K562 (cell line): ENCODE measurements at regions not wholly inside any gene's neighbourhood (a gene's known extent, or its start where the extent isn't known, plus 50 kb on each side); places are given as distances from the start of the nearest gene placed in this dataset.
A peak's percentile ranks its signal among the peaks of the same experiment; 100 is the strongest.

Source experiments
- MEIS2 ChIP-seq: fragments of 450-650 bp; IDR thresholded peaks from 2 replicates; pipeline ENCODE4 v1.6.1; 2014; ENCODE audit warnings: mild to moderate bottlenecking; ENCODE audit not compliant: partially characterized antibody
- RBBP5 ChIP-seq: fragments of 200-600 bp; sonication (generic); IDR thresholded peaks from 2 replicates; pipeline ENCODE4 v1.6.1; 2012; ENCODE audit warnings: borderline replicate concordance, mild to moderate bottlenecking, low read length, control low read depth, inconsistent platforms; ENCODE audit not compliant: insufficient read depth, poor library complexity, severe bottlenecking
- RBM25 ChIP-seq: fragments of 200-400 bp; formaldehyde crosslinking; IDR thresholded peaks from 2 replicates; pipeline ENCODE4 v1.6.1; 2018; ENCODE audit warnings: low read length, low read depth, moderate library complexity; ENCODE audit not compliant: severe bottlenecking
- RFX5 ChIP-seq: IDR thresholded peaks from 2 replicates; pipeline ENCODE4 v1.6.1; 2011; ENCODE audit warnings: low read depth, mild to moderate bottlenecking, improper control_type of control experiment, low read length
- RFX7 ChIP-seq: fragments of 250-450 bp; sonication (Bioruptor Pico); IDR thresholded peaks from 2 replicates; pipeline ENCODE4 v1.5.1; 2021; ENCODE audit warnings: mild to moderate bottlenecking
- SOX6 ChIP-seq: fragments of 450-650 bp; IDR thresholded peaks from 2 replicates; pipeline ENCODE4 v1.6.1; 2014; ENCODE audit warnings: mild to moderate bottlenecking
- TAF9B ChIP-seq: fragments of 450-650 bp; IDR thresholded peaks from 2 replicates; pipeline ENCODE4 v1.6.1; 2018; ENCODE audit warnings: mild to moderate bottlenecking; ENCODE audit not compliant: partially characterized antibody
- TBP ChIP-seq: optimal IDR thresholded peaks from 2 replicates; pipeline ENCODE3; 2011; ENCODE audit warnings: low read depth, low read length, improper control_type of control experiment
- ZBTB33 ChIP-seq: sonication (generic); formaldehyde crosslinking; IDR thresholded peaks from 2 replicates; pipeline ENCODE4 v1.8.1; 2023; ENCODE audit warnings: mild to moderate bottlenecking, missing genetic modification reagents
- ZNF124 ChIP-seq: sonication (generic); formaldehyde crosslinking; IDR thresholded peaks from 2 replicates; pipeline ENCODE4 v1.8.1; 2022; ENCODE audit warnings: missing genetic modification reagents
- ZNF253 ChIP-seq: fragments of 250-450 bp; sonication (Bioruptor Pico); conservative IDR thresholded peaks from 2 replicates; pipeline ENCODE4 v1.6.1; 2021; ENCODE audit warnings: mild to moderate bottlenecking

GRCh38 chrX:44705817-44706551 lies 137.8 kb upstream of the DUSP21 start (continued):
- peak; percentile 6 for TF ChIP-seq RBM25
- TF ChIP-seq ZNF124 (CRISPR knock-in tag) = no peak
- no peak for TF ChIP-seq RFX7 (CRISPR knock-in tag)
- no peak for TF ChIP-seq RFX5
- peak; percentile 42 for TF ChIP-seq MEIS2
- no peak for TF ChIP-seq SOX6
- TF ChIP-seq ZNF253 (CRISPR knock-in tag) = no peak
- TF ChIP-seq TAF9B = no peak
- no peak for TF ChIP-seq RBBP5
- no peak for TF ChIP-seq ZBTB33
- TF ChIP-seq TBP = no peak
- TF ChIP-seq, all 486 proteins: peak for 10
